ENCODE measurements at regions not wholly inside any gene's neighbourhood (a gene's known extent, or its start where the extent isn't known, plus 50 kb on each side); places are given as distances from the start of the nearest gene placed in this dataset.

GRCh38 chr17:13306310-13306962 is 288.6 kb upstream of the ELAC2 start (continued):
- no peak for TF ChIP-seq CHD7 (IDR thresholded peaks at IDR 0.05; ENCODE audit: insufficient replicate concordance, low read length)
- no peak for TF ChIP-seq RBBP5 (IDR thresholded peaks at IDR 0.05; ENCODE audit: borderline replicate concordance, low read depth, low read length)
- TF ChIP-seq RAD21 (IDR thresholded peaks at IDR 0.05 in 1 of 2, conservative IDR thresholded peaks at IDR 0.05 in 1 of 2; ENCODE audit: low read depth in 2 of 2, low read length in 2 of 2): peak; percentile 74 to 84
- TF ChIP-seq GABPA (IDR thresholded peaks at IDR 0.05; ENCODE audit: borderline replicate concordance, insufficient read depth, low read length): no peak
- peak; percentile 62 for TF ChIP-seq CEBPB (IDR thresholded peaks at IDR 0.05; ENCODE audit: low read depth, low read length)
- TF ChIP-seq SP4 (IDR thresholded peaks at IDR 0.05; ENCODE audit: low read length): no peak
- TF ChIP-seq E2F6 (IDR thresholded peaks at IDR 0.05): no peak
- TF ChIP-seq SIN3A (conservative IDR thresholded peaks at IDR 0.05 in 1 of 2, IDR thresholded peaks at IDR 0.05 in 1 of 2; ENCODE audit: low read depth in 1 of 2, low read length in 2 of 2): no peak
- TF ChIP-seq SAP30 (IDR thresholded peaks at IDR 0.05; ENCODE audit: insufficient read depth, insufficient replicate concordance, low read length): no peak
- TF ChIP-seq CREB1 (IDR thresholded peaks at IDR 0.05): no peak
